GM18858 (cell line): ENCODE measurements at regions not wholly inside any gene's neighbourhood (a gene's known extent, or its start where the extent isn't known, plus 50 kb on each side); places are given as distances from the start of the nearest gene placed in this dataset.
A peak's percentile ranks its signal among the peaks of the same experiment; 100 is the strongest.
"Not testable (repeated sequence)": the region's sequence is repeated elsewhere in the genome, so short reads cannot be mapped to it uniquely, and the experiment has no call there.

Source experiments
- ATAC-seq: cut with Tn5 transposase; IDR thresholded peaks from one replicate; pipeline ENCODE4 v1.9.1; 2021; ENCODE audit not compliant: unreplicated experiment

DNA sequence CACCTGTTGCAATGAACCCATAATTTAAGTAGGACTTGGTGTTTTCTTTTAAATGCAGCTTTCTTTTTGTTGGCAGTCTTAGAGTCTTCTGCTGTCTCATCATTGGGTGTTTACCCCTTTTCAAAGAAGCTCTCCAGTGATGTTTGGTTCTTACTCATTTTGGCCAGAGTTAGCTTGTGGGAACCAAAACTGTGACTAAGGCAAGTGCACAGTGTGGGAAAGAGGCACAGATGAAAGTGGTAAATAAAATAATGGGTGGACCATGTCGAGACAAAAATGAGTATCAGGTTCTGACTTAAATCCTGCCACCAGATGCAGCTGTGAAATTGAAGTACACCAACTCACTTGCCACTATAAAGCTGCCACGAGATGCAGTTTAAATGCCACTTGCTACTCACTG, 615.4 kb upstream of the MIS18BP1 start:
- peak; percentile 69 for ATAC-seq

DNA sequence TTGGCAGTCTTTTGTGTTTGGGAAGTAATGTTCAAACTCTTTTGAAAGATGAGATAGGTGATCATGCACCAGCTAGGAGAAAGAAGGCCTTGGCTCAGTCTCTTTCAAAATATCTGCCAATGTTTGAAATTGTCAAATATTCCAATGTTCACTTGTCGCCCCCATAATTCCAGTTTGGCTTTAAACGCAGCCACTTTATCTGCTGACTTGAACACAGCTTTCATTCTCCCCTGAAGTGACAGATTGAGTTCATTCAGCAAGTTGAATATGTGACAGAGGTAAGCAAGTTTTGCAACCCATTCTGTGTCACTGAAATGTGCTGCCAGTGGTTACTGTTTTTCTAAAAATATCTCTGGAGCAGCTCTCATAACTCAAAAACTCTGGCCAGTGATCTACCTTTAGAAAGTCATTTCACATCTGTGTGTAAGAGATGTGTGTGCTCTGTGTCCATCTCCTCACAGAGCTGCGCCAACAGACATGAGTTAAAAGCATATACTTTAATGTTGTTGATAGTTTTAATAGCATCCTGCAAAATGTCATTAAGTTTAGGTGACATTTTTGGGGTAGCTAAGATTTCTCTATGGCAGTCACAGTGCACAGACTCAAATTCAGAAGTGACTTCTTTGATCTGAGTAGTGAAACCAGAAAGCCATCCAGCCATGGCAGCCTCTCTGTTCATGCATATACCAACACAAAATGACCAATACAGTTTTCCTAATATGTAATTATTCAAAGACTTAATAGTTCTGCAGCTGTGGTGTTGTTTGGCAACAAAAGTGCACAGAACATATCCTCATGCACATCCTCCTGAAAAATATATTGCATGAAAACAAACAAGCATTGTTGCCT, 614.3 kb upstream of the MIS18BP1 start:
- ATAC-seq: peak; percentile 70

DNA sequence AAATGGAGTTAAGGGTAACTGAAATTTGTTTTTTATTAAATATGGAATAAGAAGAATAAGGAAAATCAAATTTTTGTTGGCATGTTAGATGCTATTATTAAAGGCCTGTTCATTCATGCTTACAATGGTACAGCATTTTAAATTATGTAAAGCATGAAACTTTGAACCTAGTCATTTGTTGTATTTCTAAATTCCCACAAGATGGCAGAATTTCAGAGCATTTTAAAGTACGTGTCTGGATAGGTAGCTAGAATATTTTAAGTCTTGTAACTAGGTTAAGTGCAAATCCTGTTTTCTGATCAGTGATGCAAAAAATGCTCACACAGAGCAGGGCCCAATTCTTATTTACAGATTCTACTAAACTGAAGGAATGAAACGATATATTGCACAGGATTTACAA, 585.6 kb upstream of the MIS18BP1 start:
- no peak for ATAC-seq

DNA sequence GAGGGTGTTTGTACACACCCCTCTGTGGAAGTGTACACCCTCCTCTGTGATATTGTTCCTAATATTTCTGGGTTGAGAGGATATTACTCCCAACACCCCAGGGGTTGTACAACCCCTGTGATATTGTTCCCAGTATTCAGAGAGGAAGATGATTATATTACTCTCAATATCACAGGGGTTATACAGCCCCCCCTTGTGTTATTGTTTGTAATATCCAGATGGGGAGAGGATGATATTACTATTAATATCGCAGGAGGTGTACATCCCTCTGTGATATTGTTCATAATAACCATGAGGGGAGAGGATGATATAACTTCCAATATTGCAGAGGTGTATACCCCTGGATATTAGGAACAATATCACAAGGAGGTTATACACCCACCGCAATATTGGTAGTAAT, 566.1 kb upstream of the MIS18BP1 start:
- no peak for ATAC-seq

DNA sequence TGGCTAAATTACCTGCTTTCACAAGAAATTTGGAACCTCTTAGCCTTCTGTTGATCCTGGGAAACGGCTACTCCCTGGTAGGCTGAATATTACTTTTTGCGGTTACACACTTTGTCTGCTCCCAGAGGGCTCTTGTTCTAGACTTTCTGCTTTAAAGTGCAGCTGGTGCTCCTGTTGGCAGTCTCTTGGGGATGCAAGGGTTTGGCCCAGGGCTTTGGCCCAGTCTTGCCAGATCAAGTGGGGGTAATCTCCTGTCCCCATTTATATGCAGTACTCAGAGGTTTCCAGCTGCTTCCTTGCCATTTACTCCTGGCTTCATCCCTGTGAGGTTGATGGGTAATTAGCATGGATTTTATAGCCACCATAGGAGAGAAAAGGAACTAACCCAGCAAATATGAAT, 558.2 kb upstream of the MIS18BP1 start:
- no peak for ATAC-seq

DNA sequence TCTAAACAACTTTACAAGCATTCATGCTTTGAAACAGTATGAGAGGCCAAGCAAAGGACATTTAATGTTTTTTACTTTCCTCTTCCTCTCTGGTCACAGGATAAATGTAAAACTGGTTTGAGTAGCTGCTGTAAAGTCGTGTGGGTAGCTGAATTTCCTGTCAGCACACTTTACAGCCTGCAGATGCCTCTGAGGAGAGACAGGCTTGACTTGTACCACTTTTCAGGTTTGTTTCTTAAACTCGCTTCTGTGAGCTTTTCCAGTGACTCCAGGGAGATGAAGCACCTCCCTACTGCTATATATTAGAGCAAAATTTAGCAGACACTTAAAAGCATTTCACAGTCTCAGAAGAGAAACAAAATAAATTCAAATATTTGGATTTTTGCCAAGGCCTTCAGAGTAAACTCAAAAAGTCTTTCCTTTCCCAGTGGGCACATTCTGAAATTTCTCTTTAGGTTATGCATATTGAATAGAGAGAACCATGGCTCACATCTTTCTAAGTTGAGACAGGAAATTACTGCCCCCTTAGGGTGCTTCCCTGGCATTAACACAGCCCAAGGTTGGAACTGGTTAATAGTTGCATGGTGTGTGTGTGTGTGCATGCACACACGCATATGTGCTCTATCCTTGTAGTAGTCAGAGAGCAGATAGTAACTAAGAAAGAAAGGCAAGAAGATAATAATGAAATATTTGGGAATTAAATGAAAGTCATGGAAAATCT, 557.3 kb upstream of the MIS18BP1 start:
- no peak for ATAC-seq

DNA sequence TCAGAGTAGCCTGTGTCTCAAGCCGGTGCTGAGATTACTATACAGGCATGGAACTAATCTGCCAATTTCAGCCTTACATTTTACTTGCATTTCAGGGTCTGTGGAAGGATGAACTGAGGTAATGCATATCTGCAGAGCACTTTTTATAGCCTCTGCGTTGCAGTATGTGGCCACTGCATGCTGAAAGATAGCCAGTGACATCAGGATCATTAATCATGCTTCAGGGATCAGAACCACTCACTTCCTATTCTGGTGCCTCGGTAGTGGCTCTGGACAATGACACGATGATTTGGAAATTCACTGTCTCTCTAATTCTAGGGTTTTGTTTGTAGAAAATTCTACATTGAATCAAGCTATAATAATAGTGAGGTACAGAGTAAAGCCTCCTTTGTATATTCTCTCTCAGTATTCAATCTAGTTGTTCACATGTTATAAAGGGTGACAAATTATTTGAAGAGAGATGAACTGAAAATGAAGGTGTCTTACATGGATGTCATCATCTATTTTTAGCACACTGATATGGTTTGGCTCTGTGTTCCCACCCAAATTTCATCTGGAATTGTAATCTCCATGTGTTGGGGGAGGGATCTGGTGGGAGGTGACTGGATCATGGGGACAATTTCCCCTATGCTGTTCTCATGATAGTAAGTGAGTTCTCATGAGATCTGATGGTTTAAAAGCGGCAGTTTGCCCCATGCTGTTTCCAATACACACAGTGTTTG, 554.3 kb upstream of the MIS18BP1 start:
- ATAC-seq: no peak

DNA sequence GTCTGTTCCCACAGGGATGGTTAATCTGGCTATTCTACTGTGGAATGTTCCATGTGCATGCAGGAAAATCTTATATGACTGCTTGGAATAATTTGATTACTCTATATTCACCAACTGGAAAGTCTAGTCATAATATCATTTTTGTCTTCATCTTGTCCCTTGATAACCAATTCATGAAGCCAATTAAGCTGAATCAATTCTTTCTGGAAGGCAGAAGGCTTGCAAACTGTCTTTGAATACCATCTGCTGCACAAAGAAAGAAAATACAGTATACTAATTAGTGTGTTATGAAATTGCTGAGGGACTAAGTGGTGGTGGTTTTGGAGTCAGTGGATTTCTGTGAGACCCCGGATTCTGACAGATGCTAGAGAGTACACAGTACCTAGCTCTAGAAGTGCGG, 546.5 kb upstream of the MIS18BP1 start:
- no peak for ATAC-seq

DNA sequence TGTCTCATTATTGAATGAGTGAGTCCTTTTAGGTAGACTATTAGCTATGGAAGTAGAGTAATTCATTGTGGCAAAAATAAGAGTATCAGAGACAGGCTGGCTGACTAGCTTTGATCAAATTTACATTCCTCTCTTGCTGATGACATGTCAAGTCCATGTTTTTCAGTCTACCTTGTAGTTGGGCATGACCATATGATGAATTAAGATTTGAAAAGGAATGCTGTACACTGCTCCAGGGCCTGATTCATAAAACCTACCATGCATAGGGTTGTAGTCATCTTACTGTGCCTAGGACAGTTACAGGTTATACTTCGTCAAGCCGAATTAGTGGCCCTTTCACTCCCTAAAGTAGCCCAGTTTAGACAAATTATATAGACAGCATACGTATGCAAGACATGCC, 545.7 kb upstream of the MIS18BP1 start:
- ATAC-seq: no peak

DNA sequence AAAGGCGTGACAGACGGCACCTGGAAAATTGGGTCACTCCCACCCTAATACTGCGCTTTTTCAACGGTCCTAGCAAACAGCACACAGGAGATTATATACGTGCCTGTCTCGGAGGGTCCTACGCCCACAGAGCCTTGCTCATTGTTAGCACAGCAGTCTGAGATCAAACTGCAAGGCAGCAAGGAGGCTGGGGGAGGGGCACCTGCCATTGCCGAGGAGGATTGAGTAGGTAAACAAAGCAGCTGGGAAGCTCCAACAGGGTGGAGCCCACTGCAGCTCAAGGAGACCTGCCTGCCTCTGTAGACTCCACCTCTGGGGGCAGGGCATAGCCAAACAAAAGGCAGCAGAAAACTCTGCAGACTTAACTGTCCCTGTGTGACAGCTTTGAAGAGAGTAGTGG, 543.0 kb upstream of the MIS18BP1 start:
- ATAC-seq: not testable (repeated sequence)

DNA sequence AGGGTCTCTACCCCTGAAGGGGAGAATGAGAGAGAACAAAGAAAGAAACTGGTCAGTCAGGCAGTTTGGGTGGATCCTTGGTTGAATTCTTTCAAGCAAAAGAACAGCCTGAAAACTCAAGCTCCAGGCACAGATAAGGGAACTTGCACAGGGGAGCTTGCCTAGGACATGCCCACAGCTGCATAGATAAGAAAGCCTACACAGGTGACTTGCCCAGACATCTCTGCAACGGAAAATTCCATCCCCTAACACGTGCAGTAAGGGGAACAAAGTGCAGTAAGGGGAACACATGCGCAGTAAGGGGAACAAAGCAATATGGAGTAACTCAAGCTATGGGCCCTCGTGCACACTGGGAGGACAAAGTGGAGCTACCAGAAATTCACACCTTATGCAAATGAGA, 540.1 kb upstream of the MIS18BP1 start:
- no peak for ATAC-seq

DNA sequence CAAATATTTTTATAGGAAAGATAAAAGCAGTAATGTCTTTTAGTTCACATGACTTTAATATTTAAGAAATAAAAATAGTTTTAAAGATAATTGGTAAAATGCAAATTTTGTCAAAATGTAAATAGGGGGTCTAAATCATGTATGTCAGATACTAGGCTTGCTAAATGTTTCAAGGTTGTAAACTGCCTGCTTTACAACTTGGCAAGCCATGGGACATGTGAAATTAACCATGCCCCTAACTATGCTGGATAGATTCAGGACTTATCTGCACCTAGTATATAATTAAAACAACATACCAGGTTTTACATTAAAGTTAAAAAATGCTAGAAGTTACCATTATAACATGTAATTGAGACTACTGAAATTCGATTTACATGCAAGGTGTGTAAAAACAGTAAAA, 537.3 kb upstream of the MIS18BP1 start:
- no peak for ATAC-seq

DNA sequence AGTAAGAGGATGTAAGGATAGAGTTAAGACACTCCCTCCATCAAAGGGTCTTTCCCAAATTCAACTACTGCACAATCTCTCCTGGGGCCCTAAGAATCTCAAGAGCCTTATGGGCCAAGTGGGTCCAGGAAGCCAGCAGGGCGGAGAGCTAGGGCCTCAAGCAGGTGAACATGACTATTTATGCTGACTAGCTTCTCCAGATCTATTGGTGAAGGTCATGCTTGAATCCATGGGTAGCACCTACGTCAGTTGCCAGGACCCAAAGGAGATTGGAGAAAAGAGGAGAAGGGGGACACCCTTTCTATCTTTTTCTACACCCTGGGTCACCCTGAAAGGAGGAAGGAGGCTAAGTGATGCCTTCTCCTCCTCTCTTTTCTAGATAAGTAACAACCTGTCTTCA, 534.2 kb upstream of the MIS18BP1 start:
- ATAC-seq: no peak

DNA sequence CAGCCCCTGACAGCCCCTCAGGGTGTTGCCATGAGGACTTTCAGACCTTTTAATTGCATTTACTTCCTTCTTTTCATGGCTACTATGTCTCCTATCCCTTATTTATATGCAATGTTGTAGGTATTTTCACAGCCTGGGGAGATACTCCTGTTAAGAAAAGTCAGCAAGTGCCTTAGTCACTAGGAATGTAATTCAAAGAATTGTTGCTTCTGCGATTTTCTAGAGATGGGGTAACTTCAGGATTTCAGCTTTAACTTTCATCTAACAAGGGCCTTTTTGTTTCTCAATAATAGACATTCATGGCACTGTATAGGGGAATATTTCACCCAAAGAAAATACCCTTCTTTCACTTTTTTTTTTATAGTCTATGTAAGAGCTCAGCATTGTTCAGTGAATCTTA, 533.3 kb upstream of the MIS18BP1 start:
- ATAC-seq: no peak

DNA sequence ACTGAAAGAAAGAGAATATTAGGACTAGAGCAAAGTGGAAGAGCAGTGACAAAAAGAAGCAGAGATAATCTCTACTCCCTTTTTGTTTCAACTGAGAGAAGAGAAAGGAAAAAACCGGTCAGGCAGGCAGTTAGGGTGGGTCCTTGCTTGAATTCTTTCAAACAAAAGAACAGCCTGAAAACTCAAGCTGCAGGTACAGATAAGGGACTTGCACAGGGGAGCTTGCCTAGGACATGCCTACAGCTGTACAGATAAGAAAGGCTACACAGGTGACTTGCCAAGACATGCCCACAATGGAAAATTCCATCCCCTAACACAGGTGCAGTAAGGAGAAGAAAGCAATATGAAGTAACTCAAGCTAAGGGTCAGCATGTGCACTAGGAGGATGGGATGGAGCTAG, 532.2 kb upstream of the MIS18BP1 start:
- no peak for ATAC-seq

DNA sequence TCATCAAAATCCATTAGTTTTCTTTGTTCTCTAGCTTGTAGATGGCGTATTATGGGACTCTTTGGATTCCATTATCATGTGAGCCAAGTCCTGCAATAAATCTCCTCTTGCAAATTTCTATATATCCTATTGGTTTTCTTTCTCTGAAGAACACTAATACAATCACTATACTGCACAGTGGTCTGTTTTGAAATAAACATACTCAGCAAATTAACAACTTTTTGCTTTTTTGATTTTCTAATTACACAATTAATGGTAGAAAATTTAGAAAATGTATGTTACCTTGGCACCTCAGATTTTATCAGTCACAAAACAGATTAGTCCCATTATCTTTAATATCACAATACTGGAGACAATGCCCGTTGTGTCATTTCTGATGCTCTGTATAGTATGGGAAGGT, 513.2 kb upstream of the MIS18BP1 start:
- ATAC-seq: no peak

DNA sequence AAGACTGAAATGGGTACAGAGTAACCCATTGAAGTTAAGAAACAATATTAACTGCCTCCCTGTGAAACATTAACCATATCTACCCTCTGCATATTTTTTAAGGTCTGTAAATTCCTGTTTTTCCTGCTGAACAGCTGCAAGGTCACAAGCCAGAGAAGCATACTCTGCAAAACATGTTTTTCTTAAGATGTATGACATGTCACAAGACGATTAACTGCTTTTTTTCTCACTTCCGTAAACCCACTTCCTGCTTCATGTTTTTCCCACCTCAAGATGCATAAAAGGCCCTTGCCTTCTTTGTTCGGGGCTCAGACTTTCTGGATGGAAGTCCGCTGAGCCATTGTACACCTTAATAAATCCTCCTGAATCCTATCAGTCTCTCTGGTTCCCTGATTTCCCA, 504.7 kb upstream of the MIS18BP1 start:
- ATAC-seq: no peak

DNA sequence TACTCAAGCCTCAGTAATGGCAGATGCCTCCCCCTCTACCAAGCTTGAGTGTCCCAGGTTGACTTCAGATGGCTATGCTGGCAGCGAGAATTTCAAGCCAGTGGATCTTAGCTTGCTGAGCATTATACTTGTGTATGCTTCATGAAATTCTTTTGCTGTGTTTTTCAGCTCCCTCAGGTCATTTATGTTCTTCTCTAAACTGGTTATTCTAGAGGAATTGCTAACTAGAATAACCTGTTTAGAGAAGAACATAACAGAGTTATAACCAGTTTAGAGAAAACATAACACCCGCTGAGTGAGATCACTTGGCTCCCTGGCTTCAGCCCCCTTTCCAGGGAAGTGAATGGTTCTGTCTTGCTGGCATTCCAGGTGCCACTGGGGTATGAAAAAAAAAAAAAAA, 503.4 kb upstream of the MIS18BP1 start:
- not testable (repeated sequence) for ATAC-seq

DNA sequence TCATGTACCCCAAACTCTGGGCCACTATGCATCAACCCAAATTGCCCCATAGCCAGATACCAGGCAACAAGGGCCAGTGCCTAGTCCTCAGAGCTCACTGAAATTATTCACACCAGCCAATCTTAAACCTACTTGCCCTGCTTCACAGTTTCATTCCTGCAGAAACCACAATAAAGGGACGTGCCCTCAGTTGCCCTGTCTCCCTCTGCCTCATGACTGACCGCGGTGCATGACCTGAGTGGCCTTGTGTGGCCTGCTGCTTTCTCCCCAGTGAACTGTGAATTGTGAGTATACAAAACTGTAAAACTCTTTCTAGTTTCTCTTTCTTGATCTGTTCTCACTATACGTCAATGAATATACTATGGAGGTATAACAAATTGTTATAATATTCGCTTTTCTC, 490.9 kb upstream of the MIS18BP1 start:
- ATAC-seq: no peak

DNA sequence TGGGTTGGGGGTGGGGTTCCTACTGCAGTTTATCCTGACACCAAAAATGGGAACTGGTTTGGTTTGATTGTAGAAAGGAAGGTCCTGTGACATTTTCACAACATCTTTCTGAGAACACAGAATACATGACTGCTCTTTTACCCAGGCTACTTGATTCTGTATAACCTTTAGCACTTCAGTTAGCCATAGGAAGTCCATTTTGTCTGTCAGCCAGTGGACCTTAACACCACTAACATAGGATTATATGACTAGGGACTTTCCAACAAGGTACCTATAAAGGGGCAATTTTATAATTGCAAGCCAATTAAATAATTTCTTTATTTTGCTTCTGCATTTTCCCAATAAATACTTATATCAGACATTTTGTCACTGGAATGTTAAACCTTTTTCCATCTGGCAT, 489.2 kb upstream of the MIS18BP1 start:
- ATAC-seq: no peak

DNA sequence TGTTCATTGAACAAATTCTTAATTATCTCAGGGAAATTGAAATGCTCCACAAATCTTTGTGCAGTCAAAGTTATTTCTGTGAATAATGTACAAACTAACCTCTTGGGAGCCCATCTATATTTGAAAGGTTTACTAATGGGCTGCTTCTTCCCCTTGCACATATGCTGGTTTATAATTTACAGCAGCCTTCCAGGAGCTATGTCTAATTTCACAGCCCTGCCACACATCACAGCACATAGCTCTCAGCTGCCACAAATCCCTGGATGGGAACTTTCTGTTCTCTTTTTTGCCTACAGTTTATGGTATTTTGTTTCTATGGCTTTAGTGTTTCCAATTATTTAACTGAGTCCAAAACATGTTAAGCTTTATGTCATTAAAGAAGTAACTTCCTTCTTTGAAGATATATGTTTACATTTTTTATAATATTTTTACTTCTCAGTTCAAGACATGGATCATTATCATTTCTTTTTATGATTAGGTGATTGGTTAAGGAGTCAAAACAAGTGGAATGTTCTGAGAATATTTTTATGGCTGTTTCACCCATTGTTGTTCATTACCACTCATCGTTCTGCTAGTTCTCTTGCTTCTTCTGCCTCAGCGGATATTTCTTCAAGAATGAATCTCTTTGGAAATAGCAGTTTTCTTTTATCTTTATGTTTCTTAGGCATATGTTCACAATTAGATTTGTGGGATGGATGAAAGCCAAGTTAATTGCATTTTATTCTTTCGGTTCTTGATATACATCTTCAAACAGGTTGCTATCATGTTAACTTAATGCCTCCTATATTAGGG, 475.6 kb upstream of the MIS18BP1 start:
- no peak for ATAC-seq
